MM.1S (cell line): ENCODE measurements at regions not wholly inside any gene's neighbourhood (a gene's known extent, or its start where the extent isn't known, plus 50 kb on each side); places are given as distances from the start of the nearest gene placed in this dataset.

Experiments used
- CTCF ChIP-seq: fragments of 300-600 bp; sonication (generic); IDR thresholded peaks from 2 replicates; pipeline ENCODE4 v1.5.1; 2016; ENCODE audit warnings: antibody characterized with exemption, low read length, mixed read lengths
- EZH2 ChIP-seq: fragments of 300-600 bp; sonication (generic); optimal IDR thresholded peaks from 2 replicates; pipeline ENCODE3; 2017; ENCODE audit warnings: low read depth, mild to moderate bottlenecking, antibody characterized with exemption, low read length, mixed read lengths
- EZH2phosphoT487 ChIP-seq: fragments of 300-600 bp; sonication (generic); IDR thresholded peaks from 2 replicates; pipeline ENCODE4 v1.6.1; 2018; ENCODE audit warnings: antibody characterized with exemption, low read length

GRCh38 chr4:146022541-146022940, 83.9 kb upstream of the ZNF827 start:
- no peak for TF ChIP-seq CTCF
- TF ChIP-seq EZH2 = no peak
- no peak for TF ChIP-seq EZH2phosphoT487
